ENCODE measurements at regions not wholly inside any gene's neighbourhood (a gene's known extent, or its start where the extent isn't known, plus 50 kb on each side); places are given as distances from the start of the nearest gene placed in this dataset.

GRCh38 chr13:68078469-68078868, 848.3 kb upstream of the PCDH9 start:
- DNase-seq, result no peak

GRCh38 chr13:68076046-68076445, 845.9 kb upstream of the PCDH9 start:
- no peak for DNase-seq

GRCh38 chr13:68066879-68067513, 836.9 kb upstream of the PCDH9 start:
- DNase-seq, result no peak

GRCh38 chr13:68064001-68064770, 834.0 kb upstream of the PCDH9 start:
- no peak for DNase-seq

- DNase-seq, result no peak
These were observed 833.0 kb upstream of the PCDH9 start for GRCh38 chr13:68063181-68063580.

- no peak for DNase-seq
These were observed 827.7 kb upstream of the PCDH9 start for GRCh38 chr13:68057836-68058235.

- no peak for DNase-seq
These were observed 826.9 kb upstream of the PCDH9 start for GRCh38 chr13:68056816-68057710.

GRCh38 chr13:68051910-68052309, 821.8 kb upstream of the PCDH9 start:
- DNase-seq, result no peak

GRCh38 chr13:68050761-68051160, 820.6 kb upstream of the PCDH9 start:
- DNase-seq, result peak; percentile 56

- DNase-seq, result no peak
These were observed 818.7 kb upstream of the PCDH9 start for GRCh38 chr13:68048802-68049359.

GRCh38 chr13:68047889-68048288, 817.8 kb upstream of the PCDH9 start:
- no peak for DNase-seq

GRCh38 chr13:68046903-68047302, 816.8 kb upstream of the PCDH9 start:
- DNase-seq, result no peak

- DNase-seq, result no peak
These were observed 800.1 kb upstream of the PCDH9 start for GRCh38 chr13:68030152-68030809.

GRCh38 chr13:68028701-68029100, 798.6 kb upstream of the PCDH9 start:
- no peak for DNase-seq

GRCh38 chr13:68027306-68027705, 797.2 kb upstream of the PCDH9 start:
- DNase-seq, result no peak

GRCh38 chr13:68026077-68026476, 795.9 kb upstream of the PCDH9 start:
- no peak for DNase-seq

GRCh38 chr13:68025604-68026003, 795.5 kb upstream of the PCDH9 start:
- DNase-seq, result no peak

GRCh38 chr13:68023838-68024581, 793.9 kb upstream of the PCDH9 start:
- DNase-seq, result no peak

GRCh38 chr13:68019901-68020300, 789.8 kb upstream of the PCDH9 start:
- no peak for DNase-seq

- DNase-seq, result no peak
These were observed 779.4 kb upstream of the PCDH9 start for GRCh38 chr13:68009546-68009945.

GRCh38 chr13:68007576-68007975, 777.4 kb upstream of the PCDH9 start:
- no peak for DNase-seq

GRCh38 chr13:67996101-67996500, 766.0 kb upstream of the PCDH9 start:
- DNase-seq, result no peak
